Subcutaneous abdominal adipose tissue (tissue), 5 donors: ENCODE measurements at regions not wholly inside any gene's neighbourhood (a gene's known extent, or its start where the extent isn't known, plus 50 kb on each side); places are given as distances from the start of the nearest gene placed in this dataset.
A peak's percentile ranks its signal among the peaks of the same experiment; 100 is the strongest.

Experiments
- H3K27ac ChIP-seq: one replicate; pipeline ENCODE4 v1.7.0; 2013; ENCODE audit warnings: low read depth, mild to moderate bottlenecking, inconsistent platforms, low read length, moderate library complexity
- H3K27me3 ChIP-seq, 5 donors: one replicate each; pipeline ENCODE4 v1.7.0; 2013; ENCODE audit warnings: low read length in 5 of 5, inconsistent platforms in 1 of 5; ENCODE audit not compliant: control insufficient read depth in 5 of 5, insufficient read depth in 4 of 5
- H3K36me3 ChIP-seq, 5 donors: one replicate each; pipeline ENCODE4 v1.7.0; 2013; ENCODE audit warnings: low read length in 5 of 5; ENCODE audit not compliant: control insufficient read depth in 5 of 5, insufficient read depth in 5 of 5
- H3K4me1 ChIP-seq, 5 donors: one replicate each; pipeline ENCODE4 v1.7.0; 2013; ENCODE audit warnings: low read length in 5 of 5, mild to moderate bottlenecking in 3 of 5, moderate library complexity in 1 of 5; ENCODE audit not compliant: control insufficient read depth in 5 of 5, insufficient read depth in 5 of 5
- H3K4me3 ChIP-seq, 5 donors: one replicate each; pipeline ENCODE4 v1.7.0; 2013; ENCODE audit warnings: low read length in 5 of 5, low read depth in 1 of 5
- H3K9ac ChIP-seq, 5 donors: one replicate each; pipeline ENCODE4 v1.7.0; 2013; ENCODE audit warnings: low read length in 5 of 5, mild to moderate bottlenecking in 4 of 5, moderate library complexity in 3 of 5
- H3K9me3 ChIP-seq, 5 donors: one replicate each; pipeline ENCODE4 v1.7.0; 2013; ENCODE audit warnings: low read length in 5 of 5; ENCODE audit not compliant: control insufficient read depth in 5 of 5
- donor health status: healthy.
- donor health status: healthy.
- donor health status: healthy.
- donor health status: healthy.
- donor health status: healthy.

DNA sequence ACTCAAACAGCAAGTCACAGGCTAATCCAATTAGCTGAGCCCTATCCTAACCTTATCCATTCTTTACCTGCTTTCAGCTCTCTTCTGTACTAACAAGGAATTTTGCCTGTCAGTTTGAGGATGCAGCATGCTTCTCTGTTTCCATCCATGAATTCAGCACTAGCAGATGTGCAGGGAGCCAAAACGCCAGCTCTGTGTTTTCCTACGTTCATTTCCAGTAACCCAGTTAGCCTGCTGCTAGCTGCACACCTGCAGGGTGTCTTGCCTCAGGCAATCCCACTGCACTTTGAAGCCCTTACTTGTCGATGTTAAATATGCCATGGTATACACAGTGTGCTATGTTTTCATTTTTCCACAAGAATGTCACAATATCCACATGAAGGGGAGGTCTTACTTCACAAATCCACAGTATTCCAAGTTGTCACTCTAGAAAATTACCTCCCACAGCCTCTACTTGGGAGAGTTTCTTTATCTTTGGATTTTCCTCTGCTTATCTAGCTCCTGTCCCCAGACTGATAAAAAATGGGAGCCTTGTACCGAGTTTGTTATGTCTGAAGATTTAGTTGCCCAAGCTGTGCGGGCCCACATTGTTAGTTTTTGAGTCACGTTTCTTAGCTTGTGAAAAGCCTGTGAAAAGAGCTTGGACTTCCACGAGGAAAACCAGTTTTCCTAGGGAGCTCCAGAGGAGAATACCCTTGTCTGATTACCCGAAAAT is 127.6 kb upstream of the HHIP start:
- no peak overlapping the region for H3K4me3 ChIP-seq
- H3K27me3 ChIP-seq = peaks cover 0 to 2% (median 0%) of the 10 kb centered on the region in 5 donors
- H3K9ac ChIP-seq = no peak overlapping the region
- no peaks in the 10 kb centered on the region for H3K36me3 ChIP-seq
- H3K4me1 ChIP-seq = no peaks in the 10 kb centered on the region
- H3K9me3 ChIP-seq = no peaks in the 10 kb centered on the region
- no peak overlapping the region for H3K27ac ChIP-seq

DNA sequence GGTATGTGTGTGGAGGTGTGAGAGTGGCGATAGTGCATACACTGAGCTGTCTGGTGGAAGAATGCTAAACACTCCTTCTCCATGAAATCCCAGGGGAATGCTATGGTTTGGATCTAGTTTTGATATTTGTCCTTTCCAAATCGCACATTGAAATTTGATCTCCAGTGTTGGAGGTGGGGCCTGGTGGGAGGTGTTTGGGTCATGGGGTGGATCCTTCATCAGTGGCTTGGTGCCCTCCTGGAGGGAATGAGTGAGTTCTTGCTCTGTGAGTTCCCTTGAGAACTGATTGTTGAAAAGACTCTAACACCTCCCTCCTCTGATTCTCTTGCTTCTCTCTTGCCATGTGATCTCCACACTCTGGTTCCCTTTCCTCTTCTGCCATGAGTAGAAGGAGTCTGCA is 114.1 kb upstream of the HHIP start:
- Histone ChIP-seq H3K4me1 (no peaks in the 10 kb centered on the region), H3K27ac (no peak overlapping the region), H3K9me3 (no peaks in the 10 kb centered on the region), H3K36me3 (no peaks in the 10 kb centered on the region), H3K9ac (no peak overlapping the region), H3K27me3 (no peaks in the 10 kb centered on the region), H3K4me3 (no peak overlapping the region)

- Histone ChIP-seq H3K9ac (no peak overlapping the region), H3K4me1 (no peaks in the 10 kb centered on the region), H3K27me3 (no peaks in the 10 kb centered on the region), H3K9me3 (peaks cover 0 to 12% (median 6%) of the 10 kb centered on the region in 5 donors), H3K36me3 (no peaks in the 10 kb centered on the region), H3K4me3 (no peak overlapping the region), H3K27ac (no peak overlapping the region)
Measured at GRCh38 chr4:144547678-144548298, 98.2 kb upstream of the HHIP start.

DNA sequence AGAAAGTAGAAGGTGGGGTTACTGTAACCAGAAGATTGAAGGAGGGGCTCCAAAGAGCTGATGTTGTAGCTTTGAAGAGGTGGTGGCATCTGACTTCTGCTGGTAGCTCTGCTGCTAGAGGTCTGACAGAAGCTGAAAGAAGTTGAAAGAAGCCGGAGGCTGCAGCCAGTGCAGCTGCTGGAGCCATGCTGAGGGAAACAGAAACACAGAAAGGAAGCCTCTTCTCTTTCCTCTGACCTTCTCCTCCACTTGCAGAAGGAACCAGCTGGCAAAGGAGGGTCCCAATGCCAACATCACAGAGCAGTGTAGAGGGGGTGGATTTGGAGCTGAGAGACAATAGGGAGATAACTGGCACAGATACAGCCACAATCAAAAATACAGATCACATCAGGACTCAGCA is 89.3 kb upstream of the HHIP start:
- no peak overlapping the region for H3K27ac ChIP-seq

GRCh38 chr4:144557404-144557803 is 88.6 kb upstream of the HHIP start:
- no peaks in the 10 kb centered on the region for H3K36me3 ChIP-seq
- H3K27ac ChIP-seq = no peak overlapping the region
- H3K9me3 ChIP-seq = no peaks in the 10 kb centered on the region
- no peaks in the 10 kb centered on the region for H3K27me3 ChIP-seq
- peaks cover 0 to 3% (median 0%) of the 10 kb centered on the region in 5 donors for H3K4me1 ChIP-seq
- no peak overlapping the region for H3K4me3 ChIP-seq
- no peak overlapping the region for H3K9ac ChIP-seq

More for the DNA sequence above, 89.3 kb upstream of the HHIP start:
- Histone ChIP-seq H3K9me3 (no peaks in the 10 kb centered on the region), H3K36me3 (no peaks in the 10 kb centered on the region), H3K4me3 (no peak overlapping the region), H3K27me3 (no peaks in the 10 kb centered on the region), H3K4me1 (no peaks in the 10 kb centered on the region), H3K9ac (no peak overlapping the region)

DNA sequence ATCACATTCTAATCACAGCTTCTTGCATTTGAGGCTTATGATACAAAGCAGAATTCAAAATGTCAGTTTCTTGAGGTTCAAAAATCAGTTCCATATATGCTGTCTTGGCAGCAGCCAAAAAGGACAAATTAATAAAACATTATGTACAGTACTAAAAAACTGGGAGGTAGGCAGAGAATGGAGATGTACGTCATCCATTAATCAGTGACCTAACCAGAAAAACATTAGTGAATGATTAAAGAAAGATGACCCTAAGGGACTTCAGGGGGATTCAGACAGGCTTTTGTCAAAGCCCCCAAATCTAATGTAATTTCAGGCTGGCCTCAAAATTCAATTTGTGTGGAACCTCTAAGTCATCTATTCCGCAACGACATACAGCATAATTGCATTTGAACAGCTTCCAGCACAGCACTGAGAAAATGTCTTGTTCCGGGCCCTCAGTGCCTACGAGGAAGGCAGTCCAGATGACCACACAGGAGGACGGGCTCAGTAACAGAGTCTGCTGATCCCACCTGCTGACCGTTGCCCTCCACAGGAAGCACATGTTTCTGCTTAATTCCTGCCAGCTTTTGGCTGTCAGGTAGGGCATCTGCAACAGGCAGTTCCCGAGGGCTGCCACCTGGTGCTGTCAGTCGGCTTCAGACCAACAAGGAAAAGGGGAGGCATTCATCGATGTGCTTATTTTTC is 83.8 kb upstream of the HHIP start:
- H3K9me3 ChIP-seq = no peaks in the 10 kb centered on the region
- H3K4me3 ChIP-seq = peak overlapping the region in 1 of 5 donors; percentile 17
- no peak overlapping the region for H3K27ac ChIP-seq
- no peak overlapping the region for H3K9ac ChIP-seq
- H3K27me3 ChIP-seq = no peaks in the 10 kb centered on the region
- H3K4me1 ChIP-seq = peaks cover 0 to 4% (median 0%) of the 10 kb centered on the region in 5 donors
- H3K36me3 ChIP-seq = no peaks in the 10 kb centered on the region

DNA sequence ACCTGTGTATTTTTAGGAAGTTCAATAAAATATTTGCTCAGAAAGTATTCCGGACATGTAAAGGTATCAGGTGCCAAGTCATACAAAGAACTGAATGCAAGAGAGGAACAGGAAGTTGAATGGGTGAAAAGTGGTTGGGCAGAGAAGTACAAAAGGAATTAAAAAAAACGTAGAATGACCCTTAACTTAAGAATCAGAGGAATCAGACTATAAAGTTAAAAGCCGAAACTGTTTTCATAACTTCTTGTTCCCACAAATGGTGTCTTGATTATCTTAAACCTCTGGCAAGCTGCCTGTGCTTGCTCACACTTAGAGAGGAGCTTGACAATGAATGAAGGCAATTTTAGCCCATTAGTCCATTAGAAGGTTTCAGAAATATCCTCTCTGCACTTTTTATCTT is 81.6 kb upstream of the HHIP start:
- Histone ChIP-seq H3K27me3 (no peaks in the 10 kb centered on the region), H3K36me3 (no peaks in the 10 kb centered on the region), H3K9me3 (no peaks in the 10 kb centered on the region), H3K4me3 (no peak overlapping the region), H3K9ac (no peak overlapping the region), H3K4me1 (peaks cover 0 to 4% (median 0%) of the 10 kb centered on the region in 5 donors), H3K27ac (no peak overlapping the region)

GRCh38 chr4:144565527-144566195 is 80.3 kb upstream of the HHIP start:
- Histone ChIP-seq H3K4me1 (peaks cover 0 to 4% (median 0%) of the 10 kb centered on the region in 5 donors), H3K36me3 (no peaks in the 10 kb centered on the region), H3K9ac (no peak overlapping the region), H3K27ac (no peak overlapping the region), H3K27me3 (no peaks in the 10 kb centered on the region), H3K4me3 (no peak overlapping the region), H3K9me3 (no peaks in the 10 kb centered on the region)

DNA sequence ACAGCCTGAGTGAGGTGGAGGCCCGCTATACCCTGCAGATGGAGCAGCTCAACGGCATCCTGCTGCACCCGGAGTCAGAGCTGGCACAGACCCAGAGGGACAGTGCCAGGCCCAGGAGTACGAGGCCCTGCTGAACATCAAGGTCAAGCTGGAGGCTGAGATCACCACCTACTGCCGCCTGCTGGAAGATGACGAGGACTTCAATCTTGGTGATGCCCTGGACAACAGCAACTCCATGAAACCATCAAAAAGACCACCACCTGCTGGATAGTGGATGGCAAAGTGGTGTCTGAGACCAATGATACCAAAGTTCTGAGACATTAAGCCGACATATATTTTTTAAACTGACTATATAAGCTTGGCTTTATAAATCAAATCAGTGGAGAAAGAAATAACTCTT is 73.3 kb upstream of the HHIP start:
- H3K4me3 ChIP-seq = no peak overlapping the region
- H3K27me3 ChIP-seq = no peaks in the 10 kb centered on the region
- peaks cover 0 to 6% (median 0%) of the 10 kb centered on the region in 5 donors for H3K4me1 ChIP-seq
- H3K9me3 ChIP-seq = no peaks in the 10 kb centered on the region
- H3K9ac ChIP-seq = no peak overlapping the region
- no peaks in the 10 kb centered on the region for H3K36me3 ChIP-seq
- no peak overlapping the region for H3K27ac ChIP-seq

DNA sequence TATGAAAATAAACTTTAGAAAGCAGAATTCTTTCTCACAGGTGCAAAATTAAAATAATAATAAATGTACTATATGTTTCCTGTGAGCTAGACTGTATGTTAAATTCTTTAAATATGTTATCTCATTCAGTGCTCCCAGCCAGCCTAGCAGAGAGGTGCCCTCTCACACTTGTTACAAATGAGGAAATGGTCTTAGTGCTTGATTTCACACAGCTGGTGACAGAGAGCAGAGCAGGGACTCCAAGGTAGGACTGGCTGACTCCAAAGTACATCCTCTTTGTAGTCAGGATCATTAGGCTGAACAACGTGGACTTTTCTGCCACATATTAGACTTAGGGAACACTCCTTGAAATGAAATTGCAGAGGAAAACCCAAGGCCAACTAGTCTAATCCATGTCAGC is 72.0 kb upstream of the HHIP start:
- no peaks in the 10 kb centered on the region for H3K27me3 ChIP-seq
- no peak overlapping the region for H3K4me3 ChIP-seq
- peaks cover 0 to 6% (median 0%) of the 10 kb centered on the region in 5 donors for H3K4me1 ChIP-seq
- H3K9ac ChIP-seq = no peak overlapping the region
- H3K9me3 ChIP-seq = no peaks in the 10 kb centered on the region
- H3K36me3 ChIP-seq = no peaks in the 10 kb centered on the region
- no peak overlapping the region for H3K27ac ChIP-seq
